OCI-M2 (cell line): ENCODE measurements at regions not wholly inside any gene's neighbourhood (a gene's known extent, or its start where the extent isn't known, plus 50 kb on each side); places are given as distances from the start of the nearest gene placed in this dataset.
"Not testable (repeated sequence)": the region's sequence is repeated elsewhere in the genome, so short reads cannot be mapped to it uniquely, and the experiment has no call there.

Experiments used
- DNase-seq: peaks from one replicate; lab custom pipeline; 2025; ENCODE audit not compliant: unreplicated experiment; lab: John Stamatoyannopoulos, UW

GRCh38 chr4:124075276-124075675, 637.3 kb downstream of the ANKRD50 start:
- DNase-seq: not testable (repeated sequence)

- no peak for DNase-seq
Measured at GRCh38 chr4:124079174-124079780, 633.3 kb downstream of the ANKRD50 start.

DNA sequence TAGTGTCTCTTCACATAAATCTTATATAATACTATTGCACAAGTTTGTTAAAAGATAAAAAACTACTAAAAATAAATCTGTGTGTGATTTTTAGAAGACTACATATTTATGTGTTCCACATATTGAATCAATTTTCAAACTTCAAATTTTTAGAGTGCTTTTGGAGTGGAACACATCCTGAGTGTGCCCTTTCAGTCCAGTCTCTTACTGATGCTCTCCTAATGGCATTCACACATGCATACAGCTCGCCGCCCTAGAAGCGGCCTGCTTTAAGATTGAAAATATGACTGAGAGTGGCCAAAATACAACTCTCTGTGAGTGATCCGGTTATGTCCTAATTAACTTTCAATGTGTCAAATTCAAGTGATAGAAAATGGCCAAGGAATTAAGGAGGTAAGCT, 628.8 kb downstream of the ANKRD50 start:
- no peak for DNase-seq

DNA sequence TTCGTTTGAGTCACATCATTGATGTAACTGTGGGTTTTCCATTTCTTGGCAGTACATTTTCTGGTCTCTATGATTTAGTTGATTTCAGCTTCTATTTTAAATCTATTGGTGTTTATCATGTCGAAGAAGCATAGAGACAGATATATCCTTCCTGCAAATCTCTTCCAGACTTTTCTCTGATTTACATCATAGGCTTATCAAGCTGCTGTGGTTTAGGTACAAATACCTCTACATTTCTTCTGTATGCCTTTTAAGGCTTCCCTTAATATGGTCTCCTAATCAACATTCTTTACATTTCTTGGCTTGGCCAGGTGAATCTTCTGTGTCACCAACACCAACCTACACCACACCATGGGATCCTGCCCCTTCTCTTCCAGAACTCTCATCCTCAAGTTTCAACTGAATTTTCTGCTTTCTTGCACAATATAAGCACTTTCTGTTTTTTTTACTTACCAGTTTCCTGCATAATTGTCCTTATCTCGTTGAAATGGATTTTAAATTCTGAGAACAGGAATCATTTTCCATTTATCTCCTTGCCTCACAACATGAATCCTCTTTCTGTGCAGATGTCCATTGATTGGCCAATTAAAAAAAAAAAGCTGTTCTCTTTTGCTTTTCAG, 626.9 kb downstream of the ANKRD50 start:
- no peak for DNase-seq

DNA sequence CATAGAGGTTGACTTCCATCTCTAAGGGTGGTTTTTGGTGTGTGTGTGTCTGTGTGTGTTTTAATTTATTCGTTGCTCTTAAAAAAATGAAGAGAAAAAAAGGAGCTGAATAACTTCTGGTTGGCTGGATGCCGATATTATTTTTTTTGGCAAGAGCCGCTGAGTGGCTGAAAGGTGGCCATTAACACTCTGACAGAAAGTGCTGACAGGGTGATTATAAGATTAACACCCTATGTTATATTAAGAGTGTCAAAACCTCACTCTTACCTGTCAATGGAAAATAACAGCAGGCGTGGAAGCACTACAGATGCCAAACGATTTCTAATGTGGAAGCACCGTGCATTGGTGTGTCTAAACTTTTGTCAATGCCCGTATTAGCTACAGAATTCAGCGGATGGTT, 622.5 kb downstream of the ANKRD50 start:
- DNase-seq: no peak

DNA sequence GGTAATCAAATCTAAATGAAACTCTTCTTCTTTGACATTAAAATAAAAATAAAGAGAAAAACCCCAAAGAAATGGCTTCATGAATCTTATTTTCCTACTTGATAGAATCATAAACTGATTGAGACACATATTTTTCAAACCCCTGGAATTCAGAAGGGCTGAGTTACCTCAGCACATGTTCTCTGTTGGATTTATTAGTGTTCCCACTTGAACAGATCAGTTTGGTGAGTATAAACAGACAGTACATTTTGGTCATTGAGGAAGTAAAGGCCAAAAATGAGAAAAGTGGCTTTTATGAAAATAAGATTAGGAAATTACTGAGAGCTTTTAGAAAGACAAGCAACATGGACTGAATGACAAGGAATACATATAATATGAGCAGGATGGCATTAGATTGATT, 620.4 kb downstream of the ANKRD50 start:
- no peak for DNase-seq

- no peak for DNase-seq
Measured at GRCh38 chr4:124092541-124092984, 620.0 kb downstream of the ANKRD50 start.

DNA sequence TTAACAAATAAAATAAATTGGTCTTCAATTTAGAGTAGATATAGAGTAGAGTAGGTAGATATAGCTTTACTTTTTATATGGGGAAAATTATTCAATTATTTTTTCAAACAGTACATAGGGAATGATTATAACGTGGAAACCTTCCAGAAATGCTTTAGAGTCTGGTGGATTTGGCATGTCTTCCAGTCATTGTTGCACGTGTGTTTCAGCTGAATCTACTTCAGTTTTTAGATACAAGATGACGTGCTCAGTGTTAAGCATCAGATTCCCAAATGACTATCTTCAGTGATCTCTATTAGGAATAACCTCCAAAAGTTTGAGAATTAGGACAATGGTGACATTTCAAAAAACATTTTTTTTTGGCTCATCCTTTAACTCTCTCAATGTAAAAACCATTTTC, 616.9 kb downstream of the ANKRD50 start:
- DNase-seq: no peak

GRCh38 chr4:124096290-124096689, 616.2 kb downstream of the ANKRD50 start:
- no peak for DNase-seq

- no peak for DNase-seq
Measured at GRCh38 chr4:124097447-124097846, 615.1 kb downstream of the ANKRD50 start.

GRCh38 chr4:124104101-124104500, 608.4 kb downstream of the ANKRD50 start:
- no peak for DNase-seq

DNA sequence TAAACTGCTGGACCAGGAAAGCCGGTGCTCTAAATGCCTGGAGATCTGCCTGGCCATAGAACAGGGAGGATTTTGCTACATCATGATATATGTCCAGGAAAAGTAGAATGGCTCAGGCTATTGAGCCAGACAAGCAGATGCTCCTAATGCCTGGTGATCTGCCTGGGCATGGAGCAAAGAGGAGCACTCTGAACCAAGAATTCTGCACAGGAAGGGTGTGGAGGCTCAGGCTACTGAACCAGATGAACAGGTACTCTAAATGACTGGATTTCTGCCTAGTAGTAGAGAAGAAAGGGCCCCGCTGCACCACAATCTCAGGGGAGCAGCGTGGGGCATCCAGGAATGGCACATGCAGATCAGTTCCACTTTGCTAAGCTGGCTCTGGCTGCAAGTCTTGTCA, 607.9 kb downstream of the ANKRD50 start:
- DNase-seq: no peak

GRCh38 chr4:124105212-124105611, 607.3 kb downstream of the ANKRD50 start:
- no peak for DNase-seq

DNA sequence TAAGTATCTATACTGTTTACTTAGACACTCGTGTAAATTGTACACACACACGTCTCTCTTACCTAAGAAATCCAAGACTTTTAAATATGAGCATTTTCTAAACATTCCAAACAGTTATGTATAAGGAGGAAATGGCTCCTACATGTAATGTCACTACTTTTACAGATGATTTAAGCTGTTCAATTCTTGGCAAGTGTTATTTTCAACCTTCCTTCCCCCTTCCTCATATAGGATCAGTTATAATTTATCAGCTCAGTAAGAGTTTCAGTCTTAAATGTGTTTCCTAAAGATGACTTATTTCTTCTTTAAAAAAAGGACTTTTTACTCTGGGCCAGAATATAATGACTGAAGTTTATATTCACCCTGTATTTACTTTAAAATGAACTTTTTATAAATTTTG, 601.1 kb downstream of the ANKRD50 start:
- DNase-seq: no peak

DNA sequence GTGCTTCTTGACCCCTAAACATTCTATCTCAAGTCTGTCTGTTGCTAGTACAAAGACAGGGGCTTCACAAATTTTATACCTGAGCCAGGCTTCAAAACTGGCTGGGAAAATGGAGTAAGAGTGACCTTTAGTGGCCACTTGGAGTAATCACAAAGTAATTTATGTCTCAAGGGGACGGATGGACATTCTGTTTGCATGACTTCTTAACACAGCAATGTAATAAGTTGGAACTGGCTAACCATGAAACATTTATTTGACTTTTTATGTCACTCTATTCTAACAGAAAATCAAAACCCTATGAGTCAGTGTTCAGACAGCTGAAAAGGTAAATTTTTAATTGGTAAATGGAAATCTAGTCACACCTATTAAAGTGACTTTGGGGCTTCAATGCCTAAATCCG, 600.6 kb downstream of the ANKRD50 start:
- DNase-seq: peak; percentile 1

GRCh38 chr4:124118061-124118460, 594.5 kb downstream of the ANKRD50 start:
- DNase-seq: no peak

DNA sequence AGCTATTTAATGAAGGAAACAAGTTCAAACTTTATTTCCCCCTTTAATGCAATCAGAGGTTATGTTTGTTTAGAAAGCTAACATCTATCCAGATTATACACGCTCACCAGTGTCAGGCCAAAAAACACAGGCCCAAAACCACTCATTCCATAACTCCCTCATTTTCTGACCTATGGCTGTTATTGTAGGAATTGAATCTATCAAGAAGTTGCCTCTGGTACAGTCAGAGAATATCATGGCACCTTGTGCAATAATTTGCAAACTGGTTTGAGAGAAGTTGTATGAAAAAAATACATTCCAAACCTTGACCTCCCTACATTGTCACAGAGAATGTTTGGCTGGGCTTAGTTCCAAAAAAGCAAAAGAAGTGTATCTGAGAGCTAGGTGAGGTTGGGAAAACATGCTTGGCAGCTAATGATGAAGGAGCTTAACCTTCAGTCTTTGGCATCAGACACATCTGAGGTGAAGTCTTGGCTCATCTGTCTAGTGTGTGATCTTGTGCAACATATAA, 591.0 kb downstream of the ANKRD50 start:
- DNase-seq: no peak

DNA sequence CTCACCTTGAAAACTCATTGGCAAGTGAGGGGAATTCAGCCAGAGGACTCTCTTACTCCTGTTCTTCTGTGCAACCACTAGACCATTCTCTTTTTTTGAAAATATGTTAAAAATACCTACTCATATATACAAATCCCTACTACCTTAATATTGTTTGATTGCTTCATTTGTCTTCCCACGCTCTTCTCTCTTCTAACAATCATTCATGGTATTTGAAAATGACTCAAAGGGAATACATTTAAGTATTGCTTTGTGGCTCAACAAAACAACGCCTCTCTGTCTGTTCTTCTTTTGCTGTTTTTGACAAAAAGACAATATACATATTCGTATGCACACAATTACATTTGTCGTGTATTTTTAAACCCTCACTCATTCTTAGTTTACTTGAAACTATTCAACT, 589.4 kb downstream of the ANKRD50 start:
- DNase-seq: no peak

GRCh38 chr4:124123721-124124120, 588.8 kb downstream of the ANKRD50 start:
- no peak for DNase-seq

DNA sequence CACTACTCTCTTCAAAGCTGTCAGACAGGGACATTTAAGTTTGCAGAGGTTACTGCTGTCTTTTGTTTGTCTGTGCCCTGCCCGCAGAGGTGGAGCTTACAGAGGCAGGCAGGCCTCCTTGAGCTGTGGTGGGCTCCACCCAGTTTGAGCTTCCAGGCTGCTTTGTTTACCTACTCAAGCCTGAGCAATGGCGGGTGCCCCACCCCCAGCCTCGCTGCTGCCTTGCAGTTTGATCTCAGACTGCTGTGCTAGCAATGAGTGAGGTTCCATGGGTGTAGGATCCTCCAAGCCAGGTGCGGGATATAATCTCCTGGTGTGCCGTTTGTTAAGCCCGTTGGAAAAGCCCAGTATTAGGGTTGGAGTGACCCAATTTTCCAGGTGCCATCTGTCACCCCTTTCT, 581.2 kb downstream of the ANKRD50 start:
- DNase-seq: not testable (repeated sequence)

- no peak for DNase-seq
Measured at GRCh38 chr4:124132161-124132560, 580.4 kb downstream of the ANKRD50 start.

DNA sequence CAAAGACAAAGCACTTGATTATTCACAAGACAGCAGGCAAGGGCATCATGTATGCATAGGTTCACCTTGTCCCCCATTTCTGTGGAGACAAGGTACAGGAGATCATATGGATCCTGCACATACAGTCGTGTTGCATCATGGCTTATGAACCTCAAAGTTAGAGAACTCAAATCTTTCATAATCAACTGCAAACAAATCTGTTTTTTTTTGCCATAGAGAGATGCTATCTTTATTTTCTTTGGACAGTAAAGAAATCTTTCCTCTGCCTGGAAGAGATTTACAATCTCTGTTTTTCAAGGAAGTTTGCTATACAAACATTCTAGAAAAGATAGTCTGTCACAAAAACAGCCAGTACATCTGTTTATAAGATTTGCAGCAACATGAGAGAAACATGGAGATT, 578.8 kb downstream of the ANKRD50 start:
- DNase-seq: no peak

GRCh38 chr4:124135409-124135813, 577.1 kb downstream of the ANKRD50 start:
- no peak for DNase-seq
